ENCODE measurements at regions not wholly inside any gene's neighbourhood (a gene's known extent, or its start where the extent isn't known, plus 50 kb on each side); places are given as distances from the start of the nearest gene placed in this dataset.
"Not testable (repeated sequence)": the region's sequence is repeated elsewhere in the genome, so short reads cannot be mapped to it uniquely, and the experiment has no call there.

DNA sequence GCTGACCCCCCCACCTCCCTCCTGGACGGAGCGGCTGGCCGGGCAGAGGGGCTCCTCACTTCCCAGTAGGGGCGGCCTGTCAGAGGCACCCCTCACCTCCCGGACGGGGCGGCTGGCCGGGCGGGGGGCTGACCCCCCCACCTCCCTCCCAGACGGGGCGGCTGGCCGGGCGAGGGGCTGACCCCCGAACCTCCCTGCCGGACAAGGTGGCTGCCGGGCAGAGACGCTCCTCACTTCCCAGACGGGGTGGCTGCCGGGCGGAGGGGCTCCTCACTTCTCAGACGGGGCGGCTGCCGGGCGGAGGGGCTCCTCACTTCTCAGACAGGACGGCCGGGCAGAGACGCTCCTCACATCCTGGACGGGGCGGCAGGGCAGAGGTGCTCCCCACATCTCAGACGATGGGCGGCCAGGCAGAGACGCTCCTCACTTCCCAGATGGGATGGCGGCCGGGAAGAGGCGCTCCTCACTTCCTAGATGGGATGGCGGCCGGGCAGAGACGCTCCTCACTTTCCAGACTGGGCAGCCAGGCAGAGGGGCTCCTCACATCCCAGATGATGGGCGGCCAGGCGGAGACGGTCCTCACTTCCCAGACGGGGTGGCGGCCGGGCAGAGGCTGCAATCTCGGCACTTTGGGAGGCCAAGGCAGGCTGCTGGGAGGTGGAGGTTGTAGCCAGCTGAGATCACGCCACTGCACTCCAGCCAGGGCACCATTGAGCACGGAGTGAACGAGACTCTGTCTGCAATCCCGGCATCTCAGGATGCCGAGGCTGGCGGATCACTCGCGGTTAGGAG lies 66.2 kb upstream of the PAPPA2 start:
- H3K36me3 ChIP-seq (ENCODE audit: control insufficient read depth, insufficient read depth, low read length): not testable (repeated sequence)

DNA sequence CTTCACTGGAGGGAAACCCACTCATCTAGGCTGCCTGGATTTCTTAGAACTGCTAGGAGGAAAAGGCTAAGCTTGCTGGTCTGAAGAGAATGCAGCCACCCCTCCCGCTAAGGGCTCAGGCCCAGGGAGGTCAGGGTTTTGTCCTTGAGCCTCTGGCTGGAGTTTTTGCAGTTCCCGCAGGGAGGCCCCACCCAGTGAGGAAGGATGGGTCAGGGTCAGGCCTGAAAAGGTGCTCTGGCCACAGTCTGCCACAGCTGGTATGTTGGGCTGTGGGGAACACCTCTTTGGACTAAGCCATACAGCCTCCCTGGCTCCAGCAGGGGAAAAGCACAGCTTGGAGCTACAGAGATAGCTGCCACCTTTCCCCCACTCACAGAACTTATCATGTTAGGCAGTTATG lies 71.4 kb upstream of the PAPPA2 start:
- H3K9me3 ChIP-seq (ENCODE audit: control insufficient read depth, low read length): no peaks in the 10 kb centered on the region
- no peak overlapping the region for H3K27ac ChIP-seq
- TF ChIP-seq, protein P1, sequence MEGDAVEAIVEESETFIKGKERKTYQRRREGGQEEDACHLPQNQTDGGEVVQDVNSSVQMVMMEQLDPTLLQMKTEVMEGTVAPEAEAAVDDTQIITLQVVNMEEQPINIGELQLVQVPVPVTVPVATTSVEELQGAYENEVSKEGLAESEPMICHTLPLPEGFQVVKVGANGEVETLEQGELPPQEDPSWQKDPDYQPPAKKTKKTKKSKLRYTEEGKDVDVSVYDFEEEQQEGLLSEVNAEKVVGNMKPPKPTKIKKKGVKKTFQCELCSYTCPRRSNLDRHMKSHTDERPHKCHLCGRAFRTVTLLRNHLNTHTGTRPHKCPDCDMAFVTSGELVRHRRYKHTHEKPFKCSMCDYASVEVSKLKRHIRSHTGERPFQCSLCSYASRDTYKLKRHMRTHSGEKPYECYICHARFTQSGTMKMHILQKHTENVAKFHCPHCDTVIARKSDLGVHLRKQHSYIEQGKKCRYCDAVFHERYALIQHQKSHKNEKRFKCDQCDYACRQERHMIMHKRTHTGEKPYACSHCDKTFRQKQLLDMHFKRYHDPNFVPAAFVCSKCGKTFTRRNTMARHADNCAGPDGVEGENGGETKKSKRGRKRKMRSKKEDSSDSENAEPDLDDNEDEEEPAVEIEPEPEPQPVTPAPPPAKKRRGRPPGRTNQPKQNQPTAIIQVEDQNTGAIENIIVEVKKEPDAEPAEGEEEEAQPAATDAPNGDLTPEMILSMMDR (IDR thresholded peaks at IDR 0.05): no peak
- no peak overlapping the region for H3K4me3 ChIP-seq (ENCODE audit: low read depth, low read length)
- no peaks in the 10 kb centered on the region for H3K27me3 ChIP-seq (ENCODE audit: control insufficient read depth, insufficient read depth, low read length)
- H2AFZ ChIP-seq: no peak overlapping the region
- H3K4me2 ChIP-seq (ENCODE audit: low read length): no peak overlapping the region
- H3K9ac ChIP-seq: no peak overlapping the region
- H3K36me3 ChIP-seq (ENCODE audit: control insufficient read depth, insufficient read depth, low read length): no peaks in the 10 kb centered on the region
- H3K79me2 ChIP-seq: no peaks in the 10 kb centered on the region
- H3K4me1 ChIP-seq: no peaks in the 10 kb centered on the region

More for the DNA sequence above, 66.2 kb upstream of the PAPPA2 start:
- not testable (repeated sequence) for H2AFZ ChIP-seq; H3K4me1 ChIP-seq; H3K9ac ChIP-seq; H3K4me2 ChIP-seq (ENCODE audit: low read length); H3K9me3 ChIP-seq (ENCODE audit: control insufficient read depth, low read length); H3K4me3 ChIP-seq (ENCODE audit: low read depth, low read length); H3K79me2 ChIP-seq; H3K27ac ChIP-seq; H3K27me3 ChIP-seq (ENCODE audit: control insufficient read depth, insufficient read depth, low read length)

DNA sequence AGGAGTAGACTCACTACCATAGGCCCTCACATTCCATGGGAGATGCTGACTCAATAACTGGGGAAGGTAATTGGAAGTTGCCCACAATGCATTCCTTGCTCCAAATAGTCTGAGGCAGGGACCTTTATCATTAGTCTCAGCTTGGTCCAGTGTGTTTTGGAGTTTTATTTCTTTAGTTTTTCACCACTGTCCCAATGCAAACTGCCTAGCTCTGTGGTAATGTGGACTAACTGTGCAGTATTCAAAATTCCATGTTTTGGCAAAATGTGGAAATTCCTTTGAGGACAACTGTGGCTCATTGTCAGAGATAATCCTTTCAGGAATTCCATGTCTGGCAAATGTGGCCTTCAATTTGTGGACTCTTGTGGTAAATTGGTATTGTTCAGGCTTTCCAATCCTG lies 78.1 kb upstream of the PAPPA2 start:
- H3K36me3 ChIP-seq (ENCODE audit: control insufficient read depth, insufficient read depth, low read length): no peaks in the 10 kb centered on the region
- H2AFZ ChIP-seq: no peak overlapping the region
- H3K4me1 ChIP-seq: no peaks in the 10 kb centered on the region
- no peak overlapping the region for H3K27ac ChIP-seq
- TF ChIP-seq, protein P1 (IDR thresholded peaks at IDR 0.05): no peak
- H3K4me2 ChIP-seq (ENCODE audit: low read length): no peak overlapping the region
- no peaks in the 10 kb centered on the region for H3K79me2 ChIP-seq
- no peaks in the 10 kb centered on the region for H3K9me3 ChIP-seq (ENCODE audit: control insufficient read depth, low read length)
- no peak overlapping the region for H3K9ac ChIP-seq
- H3K27me3 ChIP-seq (ENCODE audit: control insufficient read depth, insufficient read depth, low read length): no peaks in the 10 kb centered on the region
- H3K4me3 ChIP-seq (ENCODE audit: low read depth, low read length): no peak overlapping the region

DNA sequence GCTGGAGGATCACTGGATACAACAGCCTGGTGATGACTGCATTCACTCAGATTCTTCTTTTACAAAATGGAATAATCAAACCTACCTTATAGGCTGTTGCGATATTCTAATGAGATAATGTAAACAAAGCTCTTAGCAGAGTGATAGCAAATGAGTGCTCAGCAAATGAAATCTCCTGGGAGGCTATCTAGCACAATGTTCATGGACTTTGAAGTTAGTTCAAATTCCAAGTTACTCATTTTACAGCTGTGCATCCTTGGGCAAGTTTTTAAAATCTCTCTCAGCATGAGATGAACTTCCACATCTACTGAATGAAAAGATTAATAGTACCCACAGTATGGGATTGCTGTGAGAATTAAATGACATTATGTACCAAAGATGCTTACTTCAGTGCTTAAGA lies 80.8 kb upstream of the PAPPA2 start:
- Histone ChIP-seq H3K27ac (no peak overlapping the region), H2AFZ (no peak overlapping the region), H3K4me2 (ENCODE audit: low read length) (no peak overlapping the region), H3K4me3 (ENCODE audit: low read depth, low read length) (no peak overlapping the region), H3K9ac (no peak overlapping the region), H3K27me3 (ENCODE audit: control insufficient read depth, insufficient read depth, low read length) (no peaks in the 10 kb centered on the region), H3K79me2 (no peaks in the 10 kb centered on the region), H3K4me1 (no peaks in the 10 kb centered on the region), H3K36me3 (ENCODE audit: control insufficient read depth, insufficient read depth, low read length) (no peaks in the 10 kb centered on the region), H3K9me3 (ENCODE audit: control insufficient read depth, low read length) (no peaks in the 10 kb centered on the region)
- TF ChIP-seq, protein P1 (IDR thresholded peaks at IDR 0.05): no peak

DNA sequence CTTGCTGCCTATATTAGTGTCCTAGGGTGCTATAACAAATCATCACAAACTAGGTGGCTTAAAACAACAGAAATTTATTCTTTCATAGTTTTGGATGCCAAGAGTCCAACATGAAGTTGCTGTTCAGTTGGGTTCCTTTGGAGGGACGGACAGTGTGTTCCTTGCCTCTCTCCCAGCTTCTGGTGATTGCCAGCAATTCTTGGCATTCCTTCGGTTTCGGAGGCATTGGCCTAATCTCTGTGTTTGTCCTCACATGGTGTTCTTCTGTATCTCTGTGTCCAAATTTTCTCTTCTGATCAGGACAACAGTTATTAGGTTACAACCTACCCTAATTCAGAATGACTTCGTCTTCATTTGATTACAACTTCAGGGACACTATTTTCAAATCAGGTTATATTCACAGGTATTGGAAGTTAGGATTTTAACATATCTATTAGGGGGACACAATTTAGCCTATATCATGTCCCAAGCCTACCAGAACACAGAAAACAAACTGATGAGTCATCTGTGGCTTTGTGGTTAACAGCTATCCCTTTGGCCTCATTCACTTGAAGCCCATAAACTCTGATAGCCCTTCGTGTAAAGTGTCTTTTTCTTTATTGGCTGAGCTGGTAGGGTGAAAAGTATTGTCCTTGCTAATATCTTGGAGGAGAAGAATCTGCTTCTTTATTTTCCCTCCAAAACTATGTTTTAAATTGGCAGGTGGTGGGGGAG lies 83.2 kb upstream of the PAPPA2 start:
- no peaks in the 10 kb centered on the region for H3K4me1 ChIP-seq
- H3K4me3 ChIP-seq (ENCODE audit: low read depth, low read length): no peak overlapping the region
- no peaks in the 10 kb centered on the region for H3K36me3 ChIP-seq (ENCODE audit: control insufficient read depth, insufficient read depth, low read length)
- no peaks in the 10 kb centered on the region for H3K79me2 ChIP-seq
- no peak overlapping the region for H3K4me2 ChIP-seq (ENCODE audit: low read length)
- TF ChIP-seq, protein P1 (IDR thresholded peaks at IDR 0.05): no peak
- no peak overlapping the region for H3K27ac ChIP-seq
- H2AFZ ChIP-seq: no peak overlapping the region
- no peaks in the 10 kb centered on the region for H3K27me3 ChIP-seq (ENCODE audit: control insufficient read depth, insufficient read depth, low read length)
- H3K9ac ChIP-seq: no peak overlapping the region
- H3K9me3 ChIP-seq (ENCODE audit: control insufficient read depth, low read length): no peaks in the 10 kb centered on the region
